Hepatocyte (in vitro differentiated cells): ENCODE measurements at regions not wholly inside any gene's neighbourhood (a gene's known extent, or its start where the extent isn't known, plus 50 kb on each side); places are given as distances from the start of the nearest gene placed in this dataset.

ENCODE experiments used
- EZH2phosphoT487 ChIP-seq: fragments of 200-600 bp; sonication (generic); IDR thresholded peaks from one replicate; pipeline ENCODE4 v1.6.1; 2018; ENCODE audit warnings: antibody characterized with exemption, mild to moderate bottlenecking, low read depth, moderate library complexity; ENCODE audit not compliant: unreplicated experiment, severe bottlenecking
- TF ChIP-seq, protein P1 (sequence below): fragments of 200-600 bp; sonication (generic); IDR thresholded peaks from 2 replicates; pipeline ENCODE4 v1.5.1; 2016; ENCODE audit warnings: antibody characterized with exemption, mild to moderate bottlenecking; ENCODE audit not compliant: poor library complexity

DNA sequence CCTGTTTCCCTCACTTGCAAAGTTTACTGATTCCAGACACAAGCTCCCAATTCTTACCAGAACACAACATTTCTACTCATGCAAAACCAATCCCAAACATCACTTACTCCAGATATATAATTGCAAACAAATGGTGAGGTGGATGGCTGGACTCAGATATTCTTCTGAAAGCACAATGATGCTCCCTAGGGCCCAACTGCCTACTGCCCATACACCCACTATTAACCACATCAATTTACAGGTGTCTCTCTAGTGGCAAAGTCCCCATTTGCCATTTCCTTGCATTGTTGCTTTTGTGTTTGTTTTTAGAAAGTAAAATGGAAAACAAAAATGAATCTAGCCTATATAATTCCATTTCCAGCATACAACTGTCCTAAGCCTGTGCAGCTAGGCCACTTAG, 320.9 kb upstream of the PRDM1 start:
- TF ChIP-seq, protein P1, sequence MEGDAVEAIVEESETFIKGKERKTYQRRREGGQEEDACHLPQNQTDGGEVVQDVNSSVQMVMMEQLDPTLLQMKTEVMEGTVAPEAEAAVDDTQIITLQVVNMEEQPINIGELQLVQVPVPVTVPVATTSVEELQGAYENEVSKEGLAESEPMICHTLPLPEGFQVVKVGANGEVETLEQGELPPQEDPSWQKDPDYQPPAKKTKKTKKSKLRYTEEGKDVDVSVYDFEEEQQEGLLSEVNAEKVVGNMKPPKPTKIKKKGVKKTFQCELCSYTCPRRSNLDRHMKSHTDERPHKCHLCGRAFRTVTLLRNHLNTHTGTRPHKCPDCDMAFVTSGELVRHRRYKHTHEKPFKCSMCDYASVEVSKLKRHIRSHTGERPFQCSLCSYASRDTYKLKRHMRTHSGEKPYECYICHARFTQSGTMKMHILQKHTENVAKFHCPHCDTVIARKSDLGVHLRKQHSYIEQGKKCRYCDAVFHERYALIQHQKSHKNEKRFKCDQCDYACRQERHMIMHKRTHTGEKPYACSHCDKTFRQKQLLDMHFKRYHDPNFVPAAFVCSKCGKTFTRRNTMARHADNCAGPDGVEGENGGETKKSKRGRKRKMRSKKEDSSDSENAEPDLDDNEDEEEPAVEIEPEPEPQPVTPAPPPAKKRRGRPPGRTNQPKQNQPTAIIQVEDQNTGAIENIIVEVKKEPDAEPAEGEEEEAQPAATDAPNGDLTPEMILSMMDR, result no peak
- TF ChIP-seq EZH2phosphoT487, result no peak
